Neural cell (in vitro differentiated cells): ENCODE measurements at regions not wholly inside any gene's neighbourhood (a gene's known extent, or its start where the extent isn't known, plus 50 kb on each side); places are given as distances from the start of the nearest gene placed in this dataset.

Experiments
- EP300 ChIP-seq: fragments of 450-650 bp; conservative IDR thresholded peaks from 2 replicates; pipeline ENCODE4 v1.6.1; 2014; ENCODE audit warnings: antibody characterized with exemption, mild to moderate bottlenecking, moderate library complexity; ENCODE audit not compliant: poor library complexity, severe bottlenecking
- EZH2 ChIP-seq: fragments of 200-600, 300-800 bp; shearing (Covaris generic), sonication (generic); IDR thresholded peaks from 2 replicates; pipeline ENCODE4 v1.6.1; 2014; ENCODE audit warnings: antibody characterized with exemption, low read length, borderline replicate concordance, mild to moderate bottlenecking; ENCODE audit not compliant: insufficient read depth, poor library complexity, severe bottlenecking

- no peak for TF ChIP-seq EZH2
- TF ChIP-seq EP300, result no peak
Observed at GRCh38 chr1:94668528-94668927, 127.0 kb upstream of the F3 start.
